GM06990 (cell line): ENCODE measurements at regions not wholly inside any gene's neighbourhood (a gene's known extent, or its start where the extent isn't known, plus 50 kb on each side); places are given as distances from the start of the nearest gene placed in this dataset.
"Not testable (repeated sequence)": the region's sequence is repeated elsewhere in the genome, so short reads cannot be mapped to it uniquely, and the experiment has no call there.

Experiments used
- DNase-seq: peaks from one replicate; pipeline ENCODE4 v3.0.0-alpha.2; 2011; ENCODE audit not compliant: insufficient read length; ENCODE audit errors: extremely low read depth
- H3K27me3 ChIP-seq: replicated peaks from 2 replicates; pipeline ENCODE4 v1.6.0; 2011; ENCODE audit warnings: low read length; ENCODE audit not compliant: control insufficient read depth, insufficient read depth
- H3K36me3 ChIP-seq: 2 replicates; pipeline ENCODE4 v1.5.1; 2011; ENCODE audit warnings: low read length; ENCODE audit not compliant: control insufficient read depth, insufficient read depth
- H3K4me3 ChIP-seq: replicated peaks from 2 replicates; pipeline ENCODE4 v1.5.1; 2011; ENCODE audit warnings: low read depth, mild to moderate bottlenecking, control low read depth, low read length
- TF ChIP-seq, protein P1 (sequence below): IDR thresholded peaks from 2 replicates; pipeline ENCODE4 v1.5.1; 2011; ENCODE audit warnings: low read length, control low read depth, mild to moderate bottlenecking, inconsistent platforms; ENCODE audit not compliant: insufficient read depth, poor library complexity, severe bottlenecking

DNA sequence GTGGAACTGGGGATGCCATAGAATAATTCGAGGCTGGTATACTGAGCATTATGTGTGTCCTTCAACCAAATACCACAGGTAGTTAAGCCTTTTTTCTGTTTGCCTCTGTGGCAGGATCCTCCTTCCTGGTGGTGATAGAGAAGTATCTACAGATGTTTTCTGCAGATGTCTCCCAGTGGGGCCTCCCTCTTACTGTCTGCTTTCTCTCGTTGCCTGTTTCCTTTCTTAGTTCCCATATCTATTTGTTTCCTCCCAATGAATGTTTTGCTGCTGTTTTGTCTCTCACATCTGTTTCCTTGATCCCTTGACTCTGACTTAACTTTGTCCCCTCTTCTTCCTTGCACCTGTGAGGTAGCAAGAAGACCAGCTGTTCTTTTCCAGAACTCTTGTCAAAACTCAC, 130.9 kb upstream of the NUDT12 start:
- Histone ChIP-seq H3K4me3 (no peak overlapping the region), H3K36me3 (no peaks in the 10 kb centered on the region), H3K27me3 (no peaks in the 10 kb centered on the region)
- no peak for DNase-seq
- TF ChIP-seq, protein P1, sequence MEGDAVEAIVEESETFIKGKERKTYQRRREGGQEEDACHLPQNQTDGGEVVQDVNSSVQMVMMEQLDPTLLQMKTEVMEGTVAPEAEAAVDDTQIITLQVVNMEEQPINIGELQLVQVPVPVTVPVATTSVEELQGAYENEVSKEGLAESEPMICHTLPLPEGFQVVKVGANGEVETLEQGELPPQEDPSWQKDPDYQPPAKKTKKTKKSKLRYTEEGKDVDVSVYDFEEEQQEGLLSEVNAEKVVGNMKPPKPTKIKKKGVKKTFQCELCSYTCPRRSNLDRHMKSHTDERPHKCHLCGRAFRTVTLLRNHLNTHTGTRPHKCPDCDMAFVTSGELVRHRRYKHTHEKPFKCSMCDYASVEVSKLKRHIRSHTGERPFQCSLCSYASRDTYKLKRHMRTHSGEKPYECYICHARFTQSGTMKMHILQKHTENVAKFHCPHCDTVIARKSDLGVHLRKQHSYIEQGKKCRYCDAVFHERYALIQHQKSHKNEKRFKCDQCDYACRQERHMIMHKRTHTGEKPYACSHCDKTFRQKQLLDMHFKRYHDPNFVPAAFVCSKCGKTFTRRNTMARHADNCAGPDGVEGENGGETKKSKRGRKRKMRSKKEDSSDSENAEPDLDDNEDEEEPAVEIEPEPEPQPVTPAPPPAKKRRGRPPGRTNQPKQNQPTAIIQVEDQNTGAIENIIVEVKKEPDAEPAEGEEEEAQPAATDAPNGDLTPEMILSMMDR: no peak

GRCh38 chr5:103690676-103691075, 128.1 kb upstream of the NUDT12 start:
- no peak for DNase-seq
- TF ChIP-seq, protein P1: no peak
- no peak overlapping the region for H3K4me3 ChIP-seq
- no peaks in the 10 kb centered on the region for H3K27me3 ChIP-seq
- H3K36me3 ChIP-seq: no peaks in the 10 kb centered on the region

- no peak overlapping the region for H3K4me3 ChIP-seq
- H3K36me3 ChIP-seq: no peaks in the 10 kb centered on the region
- DNase-seq: no peak
- H3K27me3 ChIP-seq: no peaks in the 10 kb centered on the region; the same call in 1 of the 2 replicates
- TF ChIP-seq, protein P1: no peak
Measured at GRCh38 chr5:103679873-103680272, 117.3 kb upstream of the NUDT12 start.

DNA sequence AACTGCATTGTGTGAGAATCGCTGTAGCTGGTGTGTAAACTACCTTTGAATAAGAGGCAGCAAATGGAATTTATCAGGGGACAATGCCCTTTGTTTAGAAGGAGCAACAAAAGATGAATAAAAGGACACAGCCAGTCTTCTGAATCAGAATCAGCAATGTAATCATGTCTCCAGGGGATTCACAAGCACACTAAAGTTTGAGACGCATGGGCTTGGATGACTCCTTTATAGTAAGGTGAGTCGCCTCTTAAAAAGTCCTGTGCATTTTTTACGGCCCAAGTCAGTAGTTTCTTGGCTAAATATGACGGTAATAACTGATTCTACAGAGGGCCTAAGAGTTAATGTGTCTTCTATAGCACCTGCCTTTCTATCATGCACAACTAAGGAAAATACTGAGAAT, 113.6 kb upstream of the NUDT12 start:
- H3K27me3 ChIP-seq: not testable (repeated sequence)

GRCh38 chr5:103674739-103675138, 112.2 kb upstream of the NUDT12 start:
- DNase-seq: no peak
- no peak overlapping the region for H3K4me3 ChIP-seq
- TF ChIP-seq, protein P1: no peak
- H3K27me3 ChIP-seq: no peaks in the 10 kb centered on the region; the same call in 1 of the 2 replicates
- H3K36me3 ChIP-seq: no peaks in the 10 kb centered on the region

More for the DNA sequence above, 113.6 kb upstream of the NUDT12 start:
- H3K4me3 ChIP-seq, H3K36me3 ChIP-seq, DNase-seq: not testable (repeated sequence)

DNA sequence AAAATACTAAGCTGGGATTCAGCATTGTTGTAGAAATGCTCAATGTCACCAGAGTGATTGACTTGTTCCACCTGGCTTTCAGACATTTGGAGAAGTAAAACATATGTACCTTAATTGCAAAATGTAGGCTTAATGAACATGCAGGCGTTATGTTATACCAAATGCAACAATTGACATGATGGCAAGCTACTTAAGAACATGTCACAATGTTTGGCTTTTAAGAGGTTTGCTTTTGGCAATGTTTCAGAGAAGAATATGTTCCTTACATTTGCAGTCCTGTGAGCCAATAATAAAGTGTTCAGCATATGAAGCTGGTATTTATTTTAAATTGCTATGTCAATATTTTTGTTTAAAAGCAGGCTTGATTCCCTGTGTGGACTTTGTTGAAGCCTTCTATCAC, 111.7 kb upstream of the NUDT12 start:
- TF ChIP-seq, protein P1: no peak
- no peaks in the 10 kb centered on the region; the same call in 1 of the 2 replicates for H3K27me3 ChIP-seq
- no peak overlapping the region for H3K4me3 ChIP-seq
- DNase-seq: no peak
- no peaks in the 10 kb centered on the region for H3K36me3 ChIP-seq
